Choroid plexus epithelial cell (primary cell): ENCODE measurements at regions not wholly inside any gene's neighbourhood (a gene's known extent, or its start where the extent isn't known, plus 50 kb on each side); places are given as distances from the start of the nearest gene placed in this dataset.

ENCODE experiments used
- DNase-seq: peaks from one replicate; pipeline ENCODE4 v3.0.0-alpha.2; 2010; ENCODE audit warnings: low read depth
- H3K4me3 ChIP-seq: 2 replicates; pipeline ENCODE4 v1.5.1; 2011; ENCODE audit warnings: low read depth, mild to moderate bottlenecking, control low read depth, low read length, moderate library complexity
- CTCF ChIP-seq: conservative IDR thresholded peaks from 2 replicates; pipeline ENCODE4 v1.5.1; 2011; ENCODE audit warnings: low read depth, mild to moderate bottlenecking, control low read depth, inconsistent platforms, low read length, moderate library complexity

GRCh38 chr1:221555689-221556433, 186.0 kb downstream of the DUSP10 start:
- no peak for DNase-seq
- H3K4me3 ChIP-seq, result no peak overlapping the region
- no peak for TF ChIP-seq CTCF

GRCh38 chr1:221556435-221556834, 185.5 kb downstream of the DUSP10 start:
- no peak for TF ChIP-seq CTCF
- no peak overlapping the region for H3K4me3 ChIP-seq
- no peak for DNase-seq

- no peak for TF ChIP-seq CTCF
- H3K4me3 ChIP-seq, result no peak overlapping the region
- DNase-seq, result no peak
These were observed 184.9 kb downstream of the DUSP10 start for GRCh38 chr1:221557013-221557412.

GRCh38 chr1:221558396-221558795, 183.5 kb downstream of the DUSP10 start:
- DNase-seq, result no peak
- H3K4me3 ChIP-seq, result no peak overlapping the region
- no peak for TF ChIP-seq CTCF

- no peak for DNase-seq
- no peak overlapping the region for H3K4me3 ChIP-seq
- no peak for TF ChIP-seq CTCF
These were observed 182.0 kb downstream of the DUSP10 start for GRCh38 chr1:221559911-221560310.

GRCh38 chr1:221562542-221563475, 179.1 kb downstream of the DUSP10 start:
- no peak overlapping the region for H3K4me3 ChIP-seq
- no peak for TF ChIP-seq CTCF
- no peak for DNase-seq
